ENCODE measurements at regions not wholly inside any gene's neighbourhood (a gene's known extent, or its start where the extent isn't known, plus 50 kb on each side); places are given as distances from the start of the nearest gene placed in this dataset.
"Not testable (repeated sequence)": the region's sequence is repeated elsewhere in the genome, so short reads cannot be mapped to it uniquely, and the experiment has no call there.

DNA sequence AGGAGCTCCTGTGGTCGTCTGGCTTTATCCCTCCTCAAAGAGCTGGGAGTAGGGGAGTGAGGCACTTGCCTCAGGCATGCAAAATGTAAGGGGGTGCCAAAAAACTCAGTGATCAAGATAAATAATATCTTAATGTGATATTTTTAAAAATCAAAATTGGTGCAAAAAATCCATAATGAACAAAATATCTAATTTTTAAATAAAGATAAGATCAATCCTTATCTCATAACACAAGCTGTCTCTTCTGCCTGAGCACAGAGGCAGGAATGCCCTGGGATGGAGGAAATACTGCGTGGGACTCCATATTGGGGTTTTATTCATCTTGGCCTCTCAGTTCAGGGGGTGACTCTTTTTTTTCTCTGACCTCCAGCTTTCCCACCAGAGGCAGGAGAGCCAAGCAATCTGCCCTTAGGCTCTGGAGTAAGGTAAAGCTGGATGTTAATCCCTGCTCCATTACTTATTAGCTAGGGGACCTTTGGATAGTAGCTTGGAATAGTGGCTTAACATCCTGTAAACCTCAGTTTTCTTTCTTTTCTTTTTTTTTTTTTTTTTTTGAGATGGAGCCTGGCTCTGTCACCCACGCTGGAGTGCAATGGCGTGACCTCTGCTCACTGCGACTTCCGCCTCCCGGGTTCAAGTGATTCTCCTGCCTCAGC is 77.3 kb upstream of the NFASC start:
- Histone ChIP-seq H3K18ac (ENCODE audit: insufficient read length, low read depth, low read length) (no peak overlapping the region), H3K79me2 (ENCODE audit: insufficient read depth, low read length) (no peaks in the 10 kb centered on the region), H3T11ph (ENCODE audit: low read length) (no peak overlapping the region), H4K8ac (replicated peaks; ENCODE audit: insufficient read length, low read depth, low read length) (no peak overlapping the region), H2BK5ac (ENCODE audit: insufficient read length, low read length) (no peak overlapping the region), H2BK20ac (ENCODE audit: low read depth, low read length, poor library complexity, severe bottlenecking) (no peak overlapping the region), H3K4me2 (ENCODE audit: insufficient read depth, insufficient read length, low read length) (no peak overlapping the region), H3K23me2 (ENCODE audit: insufficient read length, low read depth, low read length, poor library complexity, severe bottlenecking) (no peaks in the 10 kb centered on the region), H3K4ac (ENCODE audit: low read depth, low read length) (no peak overlapping the region), H3K23ac (ENCODE audit: insufficient read length, low read depth, low read length) (no peak overlapping the region), H3K27ac (ENCODE audit: insufficient read length, low read depth, low read length) (no peak overlapping the region), H3K9me3 (ENCODE audit: control insufficient read depth, low read depth, low read length) (no peaks in the 10 kb centered on the region), H2BK12ac (ENCODE audit: insufficient read length, low read depth, low read length) (no peak overlapping the region), H4K91ac (ENCODE audit: insufficient read length, low read depth, low read length) (no peak overlapping the region), H3K27me3 (ENCODE audit: insufficient read depth, low read length) (no peaks in the 10 kb centered on the region), H3K14ac (ENCODE audit: insufficient read depth, low read length) (no peak overlapping the region), H3K9ac (ENCODE audit: extremely low read depth, insufficient read length, low read length) (no peak overlapping the region), H2AK5ac (ENCODE audit: insufficient read length, low read length) (no peak overlapping the region), H2BK120ac (ENCODE audit: low read depth, low read length, poor library complexity, severe bottlenecking) (no peak overlapping the region), H3K56ac (ENCODE audit: insufficient read length, low read depth, low read length) (no peak overlapping the region), H2BK15ac (ENCODE audit: low read depth, low read length) (no peak overlapping the region), H2AFZ (ENCODE audit: low read length) (no peak overlapping the region), H3K4me1 (ENCODE audit: insufficient read depth, low read length) (no peaks in the 10 kb centered on the region), H3K79me1 (ENCODE audit: insufficient read depth, low read depth, low read length, poor library complexity, severe bottlenecking) (no peaks in the 10 kb centered on the region), H4K5ac (ENCODE audit: insufficient read length, low read depth, low read length) (no peak overlapping the region), H4K20me1 (ENCODE audit: control insufficient read depth, insufficient read depth, insufficient read length) (no peaks in the 10 kb centered on the region)
- peaks cover 12% of the 10 kb centered on the region for H3K27me3 Mint-ChIP-seq (ENCODE audit: low read depth)
- TF ChIP-seq, protein P1, sequence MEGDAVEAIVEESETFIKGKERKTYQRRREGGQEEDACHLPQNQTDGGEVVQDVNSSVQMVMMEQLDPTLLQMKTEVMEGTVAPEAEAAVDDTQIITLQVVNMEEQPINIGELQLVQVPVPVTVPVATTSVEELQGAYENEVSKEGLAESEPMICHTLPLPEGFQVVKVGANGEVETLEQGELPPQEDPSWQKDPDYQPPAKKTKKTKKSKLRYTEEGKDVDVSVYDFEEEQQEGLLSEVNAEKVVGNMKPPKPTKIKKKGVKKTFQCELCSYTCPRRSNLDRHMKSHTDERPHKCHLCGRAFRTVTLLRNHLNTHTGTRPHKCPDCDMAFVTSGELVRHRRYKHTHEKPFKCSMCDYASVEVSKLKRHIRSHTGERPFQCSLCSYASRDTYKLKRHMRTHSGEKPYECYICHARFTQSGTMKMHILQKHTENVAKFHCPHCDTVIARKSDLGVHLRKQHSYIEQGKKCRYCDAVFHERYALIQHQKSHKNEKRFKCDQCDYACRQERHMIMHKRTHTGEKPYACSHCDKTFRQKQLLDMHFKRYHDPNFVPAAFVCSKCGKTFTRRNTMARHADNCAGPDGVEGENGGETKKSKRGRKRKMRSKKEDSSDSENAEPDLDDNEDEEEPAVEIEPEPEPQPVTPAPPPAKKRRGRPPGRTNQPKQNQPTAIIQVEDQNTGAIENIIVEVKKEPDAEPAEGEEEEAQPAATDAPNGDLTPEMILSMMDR (conservative IDR thresholded peaks at IDR 0.05) = no peak
- H3K9me3 Mint-ChIP-seq = no peaks in the 10 kb centered on the region; a peak in 1 of 5 replicates
- no peak for DNase-seq
- H3K36me3 Mint-ChIP-seq (ENCODE audit: insufficient read depth in 1 of 3, low read depth in 3 of 3) = no peaks in the 10 kb centered on the region
- WGBS (ENCODE audit: extremely low coverage, insufficient read length, low lambda C conversion rate) = no CpG with 5 or more reads among the region's 7 CpGs
- no peak overlapping the region for H3K4me3 Mint-ChIP-seq
- H3K27ac Mint-ChIP-seq = no peak overlapping the region
- peaks cover 8 to 18% of the 10 kb centered on the region in 2 experiments for H3K4me1 Mint-ChIP-seq

DNA sequence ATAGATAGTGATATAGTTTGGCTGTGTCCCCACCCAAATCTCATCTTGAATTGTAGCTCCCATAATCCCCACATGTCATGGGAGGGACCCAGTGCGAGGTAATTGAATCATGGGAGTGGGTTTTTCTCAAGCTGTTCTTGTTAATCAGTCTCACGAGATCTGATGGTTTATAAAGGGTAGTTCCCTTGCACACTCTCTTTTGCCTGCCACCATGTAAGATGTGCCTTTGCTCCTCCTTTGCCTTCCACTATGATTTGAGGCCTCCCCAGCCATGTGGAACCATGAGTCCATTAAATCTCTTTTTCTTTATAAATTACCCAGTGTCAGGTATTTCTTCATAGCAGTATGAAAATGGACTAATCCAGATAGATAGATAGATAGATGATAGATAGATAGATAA is 73.8 kb upstream of the NFASC start:
- H3K4ac ChIP-seq (ENCODE audit: low read depth, low read length); H3K4me3 Mint-ChIP-seq; H3K4me1 ChIP-seq (ENCODE audit: insufficient read depth, low read length); H3K4me2 ChIP-seq (ENCODE audit: insufficient read depth, insufficient read length, low read length); H2BK120ac ChIP-seq (ENCODE audit: low read depth, low read length, poor library complexity, severe bottlenecking); H3K27ac Mint-ChIP-seq; H3K27ac ChIP-seq (ENCODE audit: insufficient read length, low read depth, low read length); H4K5ac ChIP-seq (ENCODE audit: insufficient read length, low read depth, low read length); H3K9ac ChIP-seq (ENCODE audit: extremely low read depth, insufficient read length, low read length); H3K27me3 ChIP-seq (ENCODE audit: insufficient read depth, low read length); H3T11ph ChIP-seq (ENCODE audit: low read length); H3K79me1 ChIP-seq (ENCODE audit: insufficient read depth, low read depth, low read length, poor library complexity, severe bottlenecking); H3K14ac ChIP-seq (ENCODE audit: insufficient read depth, low read length); H3K18ac ChIP-seq (ENCODE audit: insufficient read length, low read depth, low read length); H2BK15ac ChIP-seq (ENCODE audit: low read depth, low read length); DNase-seq; H3K9me3 ChIP-seq (ENCODE audit: control insufficient read depth, low read depth, low read length); H3K23me2 ChIP-seq (ENCODE audit: insufficient read length, low read depth, low read length, poor library complexity, severe bottlenecking); H4K91ac ChIP-seq (ENCODE audit: insufficient read length, low read depth, low read length); H3K23ac ChIP-seq (ENCODE audit: insufficient read length, low read depth, low read length); H4K20me1 ChIP-seq (ENCODE audit: control insufficient read depth, insufficient read depth, insufficient read length); H2AFZ ChIP-seq (ENCODE audit: low read length); H3K56ac ChIP-seq (ENCODE audit: insufficient read length, low read depth, low read length); H2BK20ac ChIP-seq (ENCODE audit: low read depth, low read length, poor library complexity, severe bottlenecking); H3K79me2 ChIP-seq (ENCODE audit: insufficient read depth, low read length); H2BK5ac ChIP-seq (ENCODE audit: insufficient read length, low read length); H3K36me3 Mint-ChIP-seq (ENCODE audit: insufficient read depth in 1 of 3, low read depth in 3 of 3); H2BK12ac ChIP-seq (ENCODE audit: insufficient read length, low read depth, low read length); H3K9me3 Mint-ChIP-seq; H4K8ac ChIP-seq (replicated peaks; ENCODE audit: insufficient read length, low read depth, low read length); H3K4me1 Mint-ChIP-seq; H2AK5ac ChIP-seq (ENCODE audit: insufficient read length, low read length): not testable (repeated sequence)
- H3K27me3 Mint-ChIP-seq (ENCODE audit: low read depth) = peaks cover 27% of the 10 kb centered on the region
- no CpG with 5 or more reads among the region's 2 CpGs for WGBS (ENCODE audit: extremely low coverage, insufficient read length, low lambda C conversion rate)
